ENCODE measurements at regions not wholly inside any gene's neighbourhood (a gene's known extent, or its start where the extent isn't known, plus 50 kb on each side); places are given as distances from the start of the nearest gene placed in this dataset.

Small RNA genes in the stretch of these regions (small RNA-seq; reads per million reads assigned to genes)
- gene AC074050.1 = 0 reads per million in 7 experiments
